ENCODE measurements at regions not wholly inside any gene's neighbourhood (a gene's known extent, or its start where the extent isn't known, plus 50 kb on each side); places are given as distances from the start of the nearest gene placed in this dataset. TPM values are rescaled to one million over a fixed set of nuclear protein-coding genes. Genes with fewer than 3 reads are reported as not detected.

Small RNA genes in the stretch of these regions (microRNA-seq; reads per million reads assigned to microRNA genes)
- gene RNU6-730P (ENCODE audit: insufficient read depth, insufficient read length) = not detected

Small RNA genes in the stretch of these regions (small RNA-seq; reads per million reads assigned to genes)
- gene RNU6-730P = 0 reads per million in 5 experiments
